UCSD-AML1 (cell line): ENCODE measurements at regions not wholly inside any gene's neighbourhood (a gene's known extent, or its start where the extent isn't known, plus 50 kb on each side); places are given as distances from the start of the nearest gene placed in this dataset.
"Not testable (repeated sequence)": the region's sequence is repeated elsewhere in the genome, so short reads cannot be mapped to it uniquely, and the experiment has no call there.

Experiments
- DNase-seq: peaks from one replicate; lab custom pipeline; 2025; ENCODE audit not compliant: unreplicated experiment; lab: John Stamatoyannopoulos, UW

DNA sequence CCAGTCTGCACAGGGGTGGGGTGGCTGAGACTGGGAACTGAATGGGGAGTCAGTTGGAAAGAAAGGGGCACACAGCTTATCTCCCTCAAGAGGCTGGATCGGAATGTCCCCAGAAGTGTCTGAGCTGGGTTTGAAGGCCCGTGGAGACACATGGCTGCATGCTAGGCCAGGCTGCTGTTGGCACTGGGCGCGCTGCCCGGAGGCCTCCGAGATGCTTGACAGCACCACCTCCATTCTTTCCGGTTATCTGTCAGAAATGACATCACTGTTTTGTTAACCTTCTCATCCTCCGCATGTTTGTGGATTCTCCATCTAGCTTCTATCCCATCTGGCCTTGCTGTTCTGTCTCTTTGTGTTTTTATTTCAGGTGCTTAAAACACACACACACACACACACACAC lies 85.5 kb downstream of the APIP start:
- DNase-seq: no peak

DNA sequence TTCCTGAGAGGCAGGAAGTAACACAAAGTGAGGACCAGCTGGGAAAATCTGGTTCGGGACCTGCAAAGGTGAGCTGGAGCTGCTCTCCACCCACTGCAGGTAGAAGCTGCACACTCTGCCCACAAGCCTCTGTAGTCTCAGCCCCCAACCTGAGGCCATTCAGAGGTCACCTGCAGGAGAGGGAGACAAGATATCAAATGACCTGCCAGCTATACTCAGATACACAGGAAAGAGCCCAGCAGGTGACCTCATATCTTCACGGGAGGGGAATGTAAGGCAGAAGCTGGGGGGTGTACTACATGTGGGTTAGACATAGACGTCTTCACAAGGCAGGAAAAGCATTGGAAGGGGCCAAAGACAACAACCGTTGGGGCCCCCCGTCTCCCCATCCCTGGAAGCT lies 86.1 kb downstream of the APIP start:
- no peak for DNase-seq

DNA sequence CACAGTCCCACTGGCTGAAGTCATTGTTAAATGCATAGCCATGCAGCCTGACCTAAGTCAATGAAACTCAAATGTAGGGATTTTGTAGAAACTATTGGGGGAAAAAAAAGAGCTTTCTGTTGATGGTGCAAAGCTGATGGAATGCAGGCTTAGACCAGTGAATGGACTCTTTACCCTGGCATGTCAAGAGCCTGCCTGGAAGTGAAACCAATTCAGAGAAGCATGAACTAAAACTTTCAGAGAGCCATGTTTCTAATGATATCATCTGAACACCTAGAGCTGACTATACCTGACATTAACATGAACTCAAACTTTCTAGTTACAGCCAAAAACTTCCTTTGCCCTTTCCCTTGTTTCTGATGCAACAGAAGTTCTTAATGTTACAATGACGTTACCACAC lies 89.0 kb downstream of the APIP start:
- no peak for DNase-seq

DNA sequence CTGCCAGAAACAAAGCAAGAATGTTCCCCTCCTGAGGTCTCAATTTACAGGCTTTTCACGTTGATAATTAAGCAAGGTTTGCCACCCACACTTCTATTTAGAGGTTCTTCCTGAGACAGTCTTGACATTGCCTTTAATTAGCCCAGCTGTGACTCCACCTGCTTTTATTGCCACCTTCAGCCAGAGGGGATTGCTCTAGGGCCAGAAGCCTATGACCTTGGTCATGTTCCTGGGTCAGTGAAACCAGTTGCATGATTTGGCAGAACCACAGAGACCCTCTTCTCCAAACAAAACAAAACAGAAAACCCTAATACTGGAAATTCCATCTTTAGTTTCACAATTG lies 89.8 kb downstream of the APIP start:
- DNase-seq: no peak

GRCh38 chr11:34825670-34826383 lies 90.4 kb downstream of the APIP start:
- no peak for DNase-seq

GRCh38 chr11:34825315-34825669 lies 90.9 kb downstream of the APIP start:
- no peak for DNase-seq

- DNase-seq: no peak
Observed at GRCh38 chr11:34824425-34824824, 91.8 kb downstream of the APIP start.

GRCh38 chr11:34823639-34824038 lies 92.5 kb downstream of the APIP start:
- no peak for DNase-seq

GRCh38 chr11:34823197-34823596 lies 93.0 kb downstream of the APIP start:
- no peak for DNase-seq

GRCh38 chr11:34819740-34820482 lies 96.3 kb downstream of the APIP start:
- DNase-seq: no peak

DNA sequence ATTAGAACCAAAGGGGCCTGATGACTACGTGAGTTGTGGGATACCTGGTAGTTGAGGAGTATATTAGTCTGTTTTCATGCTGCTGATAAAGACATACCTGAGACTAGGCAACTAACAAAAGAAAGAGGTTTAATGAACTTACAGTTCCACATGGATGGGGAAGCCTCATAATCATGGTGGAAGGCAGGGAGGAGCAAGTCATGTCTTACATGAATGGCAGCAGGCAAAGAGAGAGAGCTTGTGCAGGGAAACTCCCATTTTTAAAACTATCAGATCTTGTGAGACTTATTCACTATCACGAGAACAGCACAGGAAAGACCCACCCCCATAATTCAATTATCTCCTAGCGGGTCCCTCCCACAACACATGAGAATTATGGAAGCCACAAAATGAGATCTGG lies 98.4 kb downstream of the APIP start:
- not testable (repeated sequence) for DNase-seq

GRCh38 chr11:34816698-34817213 lies 99.4 kb downstream of the APIP start:
- DNase-seq: no peak

GRCh38 chr11:34812905-34813576 lies 103.1 kb downstream of the APIP start:
- no peak for DNase-seq

- no peak for DNase-seq
Observed at GRCh38 chr11:34811858-34812257, 104.3 kb downstream of the APIP start.

- no peak for DNase-seq
Observed at GRCh38 chr11:34810107-34810562, 106.0 kb downstream of the APIP start.

- peak; percentile 43 for DNase-seq
Observed at GRCh38 chr11:34809191-34810106, 106.7 kb downstream of the APIP start.

GRCh38 chr11:34806875-34807274 lies 109.3 kb downstream of the APIP start:
- DNase-seq: no peak

DNA sequence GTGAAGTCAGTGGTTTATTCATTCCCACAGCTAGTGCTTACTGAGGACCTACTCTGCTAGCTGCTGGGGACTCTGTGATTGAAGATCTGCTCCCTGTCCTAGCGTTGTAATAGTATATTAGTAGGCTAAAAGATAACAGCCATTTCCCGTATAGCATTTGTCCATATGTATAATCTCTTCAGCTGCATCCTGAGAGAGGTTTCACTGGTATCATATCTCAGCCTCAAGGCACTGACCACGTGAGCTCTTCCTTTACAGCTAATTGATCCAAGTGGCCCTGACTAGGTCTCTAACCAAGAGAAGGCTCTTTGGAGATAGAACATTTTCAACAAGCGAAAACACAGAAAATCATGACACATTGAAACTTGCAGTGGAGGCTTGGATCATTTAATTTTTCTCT lies 110.2 kb downstream of the APIP start:
- no peak for DNase-seq

DNA sequence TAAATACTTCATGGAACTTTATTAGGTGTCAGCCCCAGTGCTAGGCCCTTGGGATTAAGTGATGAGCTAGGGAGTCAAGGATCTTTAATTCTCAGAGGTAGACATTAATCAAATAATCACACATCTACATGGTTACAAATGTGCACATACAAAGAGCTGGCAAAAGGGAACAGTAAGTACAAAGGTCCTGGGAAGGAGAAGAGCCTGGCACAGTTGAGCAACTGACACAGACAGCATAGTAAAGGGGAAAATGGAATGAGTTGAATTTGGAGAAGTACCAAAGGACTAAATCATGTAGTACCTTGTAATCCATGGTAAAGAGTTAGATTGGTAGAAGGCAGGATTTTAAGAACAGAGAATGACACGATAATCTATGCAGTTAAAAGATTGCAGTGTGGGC lies 116.3 kb downstream of the APIP start:
- no peak for DNase-seq

DNA sequence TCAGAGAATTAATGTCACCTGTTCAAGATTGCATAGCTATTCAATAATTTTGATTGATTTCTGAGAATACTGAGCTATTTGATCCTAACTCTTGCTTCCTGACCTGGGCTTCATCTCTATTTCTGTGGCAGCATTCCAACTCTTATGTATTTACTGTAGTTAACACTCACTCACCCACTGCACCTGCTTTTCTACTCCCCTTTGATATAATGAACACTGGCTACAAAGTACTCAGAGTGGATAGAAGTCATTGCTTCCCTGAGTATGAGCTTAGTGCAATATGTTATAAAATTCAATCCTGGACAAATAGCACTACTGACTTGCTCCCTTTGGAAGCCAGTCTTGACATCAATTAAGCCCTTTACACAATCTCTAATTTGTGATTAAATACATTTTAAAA lies 117.2 kb downstream of the APIP start:
- no peak for DNase-seq

- not testable (repeated sequence) for DNase-seq
Observed at GRCh38 chr11:34797497-34797896, 118.7 kb downstream of the APIP start.
